Glutamatergic neuron (in vitro differentiated cells): ENCODE measurements at regions not wholly inside any gene's neighbourhood (a gene's known extent, or its start where the extent isn't known, plus 50 kb on each side); places are given as distances from the start of the nearest gene placed in this dataset.
A peak's percentile ranks its signal among the peaks of the same experiment; 100 is the strongest.

Source experiments
- DNase-seq: peaks from one replicate; pipeline ENCODE4 v3.0.0; 2022
- H3K27ac Mint-ChIP-seq: one replicate; pipeline ENCODE4 v1.8.0; 2020; ENCODE audit warnings: mild to moderate bottlenecking, mixed read lengths, inconsistent platforms; ENCODE audit not compliant: unreplicated experiment
- H3K27me3 Mint-ChIP-seq: one replicate; pipeline ENCODE4 v1.8.0; 2020; ENCODE audit warnings: mild to moderate bottlenecking, moderate library complexity, mixed read lengths, inconsistent platforms; ENCODE audit not compliant: unreplicated experiment
- H3K36me3 Mint-ChIP-seq: one replicate; pipeline ENCODE4 v1.8.0; 2020; ENCODE audit warnings: mild to moderate bottlenecking, mixed read lengths, inconsistent platforms; ENCODE audit not compliant: unreplicated experiment
- H3K4me1 Mint-ChIP-seq: one replicate; pipeline ENCODE4 v1.8.0; 2020; ENCODE audit warnings: mild to moderate bottlenecking, low read depth, mixed read lengths, inconsistent platforms; ENCODE audit not compliant: unreplicated experiment
- H3K4me3 Mint-ChIP-seq: one replicate; pipeline ENCODE4 v1.8.0; 2020; ENCODE audit warnings: mild to moderate bottlenecking, mixed read lengths, inconsistent platforms; ENCODE audit not compliant: unreplicated experiment
- H3K9me3 Mint-ChIP-seq: one replicate; pipeline ENCODE4 v1.8.0; 2020; ENCODE audit warnings: mild to moderate bottlenecking, moderate library complexity, mixed read lengths, inconsistent platforms; ENCODE audit not compliant: unreplicated experiment
- TF ChIP-seq, protein P1 (sequence below): fragments of 200-600 bp; sonication (generic); IDR thresholded peaks from one replicate; pipeline ENCODE4 v1.5.0; 2021; ENCODE audit not compliant: partially characterized antibody, unreplicated experiment

DNA sequence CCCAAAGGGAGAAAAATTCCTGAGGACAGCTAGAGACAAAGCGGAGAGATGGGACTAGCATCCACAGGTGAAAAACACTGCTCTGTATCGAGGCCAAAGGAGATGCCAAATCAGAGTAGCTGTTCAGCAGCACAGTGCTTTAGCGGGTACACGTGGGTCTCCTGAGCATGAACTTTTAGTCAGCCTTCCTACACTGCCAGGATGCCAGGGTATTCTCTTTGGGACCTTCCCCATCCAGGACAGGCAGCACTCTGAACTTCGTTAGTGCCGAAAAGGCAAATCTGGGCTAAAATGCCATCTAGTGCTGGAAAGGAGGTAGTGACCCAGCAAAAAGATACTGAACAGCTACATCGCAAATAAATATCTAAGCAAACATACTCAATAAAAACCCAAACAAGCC lies 64.9 kb downstream of the C6orf58 start:
- Mint-ChIP-seq H3K27ac (no peak overlapping the region), H3K9me3 (peaks cover 1% of the 10 kb centered on the region)

More for the DNA sequence above, 64.9 kb downstream of the C6orf58 start:
- Mint-ChIP-seq H3K36me3 (no peaks in the 10 kb centered on the region), H3K27me3 (peaks cover 3% of the 10 kb centered on the region), H3K4me3 (no peak overlapping the region), H3K4me1 (no peaks in the 10 kb centered on the region)
- TF ChIP-seq, protein P1, sequence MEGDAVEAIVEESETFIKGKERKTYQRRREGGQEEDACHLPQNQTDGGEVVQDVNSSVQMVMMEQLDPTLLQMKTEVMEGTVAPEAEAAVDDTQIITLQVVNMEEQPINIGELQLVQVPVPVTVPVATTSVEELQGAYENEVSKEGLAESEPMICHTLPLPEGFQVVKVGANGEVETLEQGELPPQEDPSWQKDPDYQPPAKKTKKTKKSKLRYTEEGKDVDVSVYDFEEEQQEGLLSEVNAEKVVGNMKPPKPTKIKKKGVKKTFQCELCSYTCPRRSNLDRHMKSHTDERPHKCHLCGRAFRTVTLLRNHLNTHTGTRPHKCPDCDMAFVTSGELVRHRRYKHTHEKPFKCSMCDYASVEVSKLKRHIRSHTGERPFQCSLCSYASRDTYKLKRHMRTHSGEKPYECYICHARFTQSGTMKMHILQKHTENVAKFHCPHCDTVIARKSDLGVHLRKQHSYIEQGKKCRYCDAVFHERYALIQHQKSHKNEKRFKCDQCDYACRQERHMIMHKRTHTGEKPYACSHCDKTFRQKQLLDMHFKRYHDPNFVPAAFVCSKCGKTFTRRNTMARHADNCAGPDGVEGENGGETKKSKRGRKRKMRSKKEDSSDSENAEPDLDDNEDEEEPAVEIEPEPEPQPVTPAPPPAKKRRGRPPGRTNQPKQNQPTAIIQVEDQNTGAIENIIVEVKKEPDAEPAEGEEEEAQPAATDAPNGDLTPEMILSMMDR, result peak; percentile 62
- DNase-seq, result peak; percentile 15
